HUES64 (cell line): ENCODE measurements at regions not wholly inside any gene's neighbourhood (a gene's known extent, or its start where the extent isn't known, plus 50 kb on each side); places are given as distances from the start of the nearest gene placed in this dataset.
"Not testable (repeated sequence)": the region's sequence is repeated elsewhere in the genome, so short reads cannot be mapped to it uniquely, and the experiment has no call there.

ENCODE experiments used
- H3K27ac ChIP-seq: 2 replicates; pipeline ENCODE4 v1.7.0; 2013; ENCODE audit warnings: low read depth, low read length, inconsistent platforms
- H3K27me3 ChIP-seq: 2 replicates; pipeline ENCODE4 v1.6.1; 2013; ENCODE audit warnings: mild to moderate bottlenecking, low read length; ENCODE audit not compliant: insufficient read depth
- H3K36me3 ChIP-seq: 2 replicates; pipeline ENCODE4 v1.6.1; 2013; ENCODE audit warnings: mild to moderate bottlenecking, low read length; ENCODE audit not compliant: insufficient read depth
- H3K4me1 ChIP-seq: 2 replicates; pipeline ENCODE4 v1.6.1; 2013; ENCODE audit warnings: mild to moderate bottlenecking, low read length, moderate library complexity; ENCODE audit not compliant: insufficient read depth
- H3K4me3 ChIP-seq: 2 replicates; pipeline ENCODE4 v1.5.1; 2013; ENCODE audit warnings: mild to moderate bottlenecking, low read length, moderate library complexity
- H3K9ac ChIP-seq: 2 replicates; pipeline ENCODE4 v1.6.1; 2013; ENCODE audit warnings: mild to moderate bottlenecking, low read depth, low read length
- H3K9me3 ChIP-seq: 2 replicates; pipeline ENCODE4 v1.6.1; 2013; ENCODE audit warnings: low read depth, low read length; ENCODE audit not compliant: insufficient read depth
- WGBS: fragments of 150-250, 120-280 bp; methylation state at CpG from one replicate; pipeline ENCODE4 v1.1.7; 2013; ENCODE audit warnings: missing lambda C conversion rate; 5-methylcytosine and 5-hydroxymethylcytosine counted together

DNA sequence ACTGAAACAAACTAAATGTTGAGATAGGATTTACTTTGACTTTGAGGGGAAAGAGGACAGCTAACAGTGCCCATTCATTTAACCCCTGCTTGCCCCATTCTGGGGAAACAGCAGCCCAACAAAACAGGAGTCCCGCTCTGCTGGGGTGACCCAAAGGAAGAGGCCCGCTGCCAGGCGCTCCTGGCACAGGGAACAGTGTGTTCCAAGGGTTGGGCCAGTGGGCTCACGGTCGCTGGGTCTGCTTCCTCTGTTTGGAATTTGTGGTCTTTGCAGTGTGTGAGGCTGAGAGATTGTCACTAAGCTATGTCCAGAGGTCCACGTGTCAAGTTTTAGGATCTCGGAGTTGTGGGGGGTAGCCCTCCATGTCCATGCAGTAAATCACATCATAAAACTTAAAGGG lies 250.4 kb upstream of the C2CD4B start:
- Histone ChIP-seq H3K36me3 (no peaks in the 10 kb centered on the region), H3K9ac (no peak overlapping the region), H3K27me3 (no peaks in the 10 kb centered on the region), H3K4me3 (no peak overlapping the region), H3K9me3 (no peaks in the 10 kb centered on the region), H3K27ac (no peak overlapping the region), H3K4me1 (peaks cover 10% of the 10 kb centered on the region)
- WGBS = 94% methylated on average over 7 of the region's 7 CpGs

GRCh38 chr15:62416526-62416925 lies 251.4 kb upstream of the C2CD4B start:
- Histone ChIP-seq H3K27ac (no peak overlapping the region), H3K4me1 (peaks cover 10% of the 10 kb centered on the region), H3K9me3 (no peaks in the 10 kb centered on the region), H3K9ac (no peak overlapping the region), H3K27me3 (no peaks in the 10 kb centered on the region), H3K36me3 (no peaks in the 10 kb centered on the region), H3K4me3 (no peak overlapping the region)
- 52% methylated on average over 2 of the region's 3 CpGs for WGBS

GRCh38 chr15:62417439-62417838 lies 252.4 kb upstream of the C2CD4B start:
- H3K4me3 ChIP-seq = no peak overlapping the region
- no peak overlapping the region for H3K9ac ChIP-seq
- no peaks in the 10 kb centered on the region for H3K9me3 ChIP-seq
- no peak overlapping the region for H3K27ac ChIP-seq
- 89% methylated on average over 3 of the region's 3 CpGs for WGBS
- no peaks in the 10 kb centered on the region for H3K36me3 ChIP-seq
- peaks cover 10% of the 10 kb centered on the region for H3K4me1 ChIP-seq
- no peaks in the 10 kb centered on the region for H3K27me3 ChIP-seq

DNA sequence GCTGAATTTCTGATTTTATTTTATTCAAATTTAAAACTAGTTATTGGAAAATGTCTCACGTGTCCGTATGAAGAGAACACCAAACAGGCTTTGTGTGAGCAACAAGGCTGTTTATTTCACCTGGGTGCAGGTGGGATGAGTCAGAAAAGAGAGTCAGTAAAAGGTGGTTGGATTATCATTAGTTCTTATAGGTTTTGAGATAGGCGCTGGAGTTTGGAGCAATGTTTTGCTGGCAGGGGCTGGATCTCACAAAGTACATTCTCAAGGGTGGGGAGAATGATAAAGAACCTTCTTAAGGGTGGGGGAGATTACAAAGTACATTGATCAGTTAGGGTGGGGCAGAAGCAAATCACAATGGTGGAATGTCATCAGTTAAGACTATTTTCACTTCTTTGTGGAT lies 253.4 kb upstream of the C2CD4B start:
- H3K9me3 ChIP-seq, H3K27ac ChIP-seq, H3K4me3 ChIP-seq, H3K9ac ChIP-seq, H3K36me3 ChIP-seq, H3K27me3 ChIP-seq: not testable (repeated sequence)
- 91% methylated on average over 3 of the region's 3 CpGs for WGBS
- peaks cover 10% of the 10 kb centered on the region for H3K4me1 ChIP-seq

GRCh38 chr15:62419192-62419591 lies 254.1 kb upstream of the C2CD4B start:
- Histone ChIP-seq H3K9me3 (no peaks in the 10 kb centered on the region), H3K9ac (no peak overlapping the region), H3K4me1 (peaks cover 10% of the 10 kb centered on the region), H3K4me3 (no peak overlapping the region), H3K27me3 (no peaks in the 10 kb centered on the region), H3K36me3 (no peaks in the 10 kb centered on the region), H3K27ac (no peak overlapping the region)
- WGBS = 83% methylated on average over 2 of the region's 2 CpGs

GRCh38 chr15:62420371-62420770 lies 255.3 kb upstream of the C2CD4B start:
- not testable (repeated sequence) for H3K9me3 ChIP-seq, H3K4me3 ChIP-seq, H3K27me3 ChIP-seq, H3K36me3 ChIP-seq, H3K27ac ChIP-seq, H3K9ac ChIP-seq
- H3K4me1 ChIP-seq = peaks cover 10% of the 10 kb centered on the region
- WGBS = 90% methylated on average over 6 of the region's 6 CpGs

DNA sequence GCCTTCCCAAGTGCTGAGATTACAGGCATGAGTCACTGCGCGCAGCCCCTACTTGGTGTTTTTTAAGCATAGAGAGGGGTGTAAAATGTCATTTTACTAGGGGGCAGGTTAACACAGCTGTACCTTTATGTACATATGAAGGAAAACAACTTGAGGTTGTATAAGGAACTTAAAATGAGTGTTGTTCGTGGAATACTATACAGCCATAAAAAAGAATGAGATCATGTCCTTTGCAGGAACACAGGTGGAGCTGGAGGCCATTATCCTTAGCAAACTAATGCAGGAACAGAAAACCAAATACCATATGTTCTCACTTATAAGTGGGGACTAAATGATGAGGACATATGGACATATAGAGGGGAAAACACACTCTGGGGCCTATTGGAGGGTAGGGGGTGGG lies 256.2 kb upstream of the C2CD4B start:
- no peak overlapping the region for H3K9ac ChIP-seq
- no peaks in the 10 kb centered on the region for H3K27me3 ChIP-seq
- H3K27ac ChIP-seq = no peak overlapping the region
- 96% methylated on average over 3 of the region's 3 CpGs for WGBS
- no peaks in the 10 kb centered on the region for H3K9me3 ChIP-seq
- H3K4me1 ChIP-seq = peaks cover 10% of the 10 kb centered on the region
- H3K36me3 ChIP-seq = no peaks in the 10 kb centered on the region
- H3K4me3 ChIP-seq = no peak overlapping the region

DNA sequence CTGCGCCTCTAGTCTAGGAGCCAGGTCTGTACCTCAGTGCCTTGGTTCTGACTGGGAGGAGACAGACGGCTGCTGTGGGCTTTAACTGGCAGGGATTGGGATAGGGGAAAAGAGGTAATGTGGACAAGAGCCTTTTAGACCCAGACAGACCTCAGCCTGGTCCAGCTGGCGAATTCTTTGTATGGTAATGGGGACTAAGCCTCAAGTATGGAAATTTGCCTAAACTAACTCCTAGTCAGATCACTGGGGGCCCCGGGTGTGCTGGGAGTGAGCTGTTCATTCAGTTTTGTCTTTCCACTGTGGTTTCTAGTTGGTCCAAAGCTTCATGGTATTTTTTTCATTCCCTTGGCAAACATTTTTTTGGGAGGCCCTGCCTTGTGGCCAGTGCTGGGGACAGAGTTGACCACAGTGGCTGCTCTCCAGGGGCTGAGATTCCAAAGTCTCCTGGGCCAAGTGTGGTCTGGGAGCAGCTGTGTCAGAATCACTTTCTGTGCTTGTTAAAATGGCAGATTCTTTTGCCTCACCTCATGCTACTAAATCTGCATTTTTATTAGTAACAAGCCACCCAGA lies 261.4 kb upstream of the C2CD4B start:
- WGBS = 76% methylated on average over 4 of the region's 4 CpGs
- no peaks in the 10 kb centered on the region for H3K27me3 ChIP-seq

GRCh38 chr15:62428259-62428658 lies 263.2 kb upstream of the C2CD4B start:
- Histone ChIP-seq H3K4me3 (no peak overlapping the region), H3K9me3 (no peaks in the 10 kb centered on the region), H3K36me3 (no peaks in the 10 kb centered on the region), H3K4me1 (peaks cover 8% of the 10 kb centered on the region; the same call in 1 of the 2 replicates), H3K27ac (no peak overlapping the region), H3K9ac (no peak overlapping the region), H3K27me3 (no peaks in the 10 kb centered on the region)
- WGBS = 98% methylated on average over 8 of the region's 8 CpGs

More for the DNA sequence above, 261.4 kb upstream of the C2CD4B start:
- H3K4me1 ChIP-seq = peaks cover 8% of the 10 kb centered on the region; the same call in 1 of the 2 replicates
- H3K4me3 ChIP-seq = no peak overlapping the region
- no peak overlapping the region for H3K27ac ChIP-seq
- no peaks in the 10 kb centered on the region for H3K9me3 ChIP-seq
- H3K9ac ChIP-seq = no peak overlapping the region
- H3K36me3 ChIP-seq = no peaks in the 10 kb centered on the region

- Histone ChIP-seq H3K4me1 (peaks cover 8% of the 10 kb centered on the region; the same call in 1 of the 2 replicates), H3K9ac (no peak overlapping the region), H3K36me3 (no peaks in the 10 kb centered on the region), H3K27me3 (no peaks in the 10 kb centered on the region), H3K9me3 (no peaks in the 10 kb centered on the region), H3K27ac (no peak overlapping the region), H3K4me3 (no peak overlapping the region)
- 93% methylated on average over 13 of the region's 14 CpGs for WGBS
Observed at GRCh38 chr15:62428851-62429598, 263.9 kb upstream of the C2CD4B start.

DNA sequence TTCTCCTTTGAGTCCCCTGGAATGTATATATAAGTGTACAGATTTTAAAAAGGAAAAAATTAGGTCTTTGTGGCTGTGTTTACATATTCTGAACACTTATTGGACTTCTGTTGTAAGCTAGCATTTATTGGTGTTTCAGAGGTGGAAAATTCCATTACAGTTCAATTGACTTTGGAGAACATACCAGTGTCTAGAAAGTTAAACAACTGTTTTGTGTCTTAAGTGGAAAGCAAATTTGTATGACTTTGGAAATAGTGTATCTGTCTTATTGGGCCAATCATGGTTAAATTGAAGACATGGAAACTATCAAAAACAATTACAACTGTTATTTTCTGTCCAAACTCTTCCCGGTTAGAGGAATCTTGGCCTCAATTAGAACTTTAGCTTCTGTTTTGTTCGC lies 265.0 kb upstream of the C2CD4B start:
- peaks cover 8% of the 10 kb centered on the region; the same call in 1 of the 2 replicates for H3K4me1 ChIP-seq
- no peak overlapping the region for H3K27ac ChIP-seq
- H3K9ac ChIP-seq = no peak overlapping the region
- H3K9me3 ChIP-seq = no peaks in the 10 kb centered on the region
- H3K36me3 ChIP-seq = no peaks in the 10 kb centered on the region
- H3K27me3 ChIP-seq = no peaks in the 10 kb centered on the region
- 100% methylated on average over 2 of the region's 2 CpGs for WGBS
- H3K4me3 ChIP-seq = no peak overlapping the region
